ENCODE measurements at regions not wholly inside any gene's neighbourhood (a gene's known extent, or its start where the extent isn't known, plus 50 kb on each side); places are given as distances from the start of the nearest gene placed in this dataset.
"Not testable (repeated sequence)": the region's sequence is repeated elsewhere in the genome, so short reads cannot be mapped to it uniquely, and the experiment has no call there.

DNA sequence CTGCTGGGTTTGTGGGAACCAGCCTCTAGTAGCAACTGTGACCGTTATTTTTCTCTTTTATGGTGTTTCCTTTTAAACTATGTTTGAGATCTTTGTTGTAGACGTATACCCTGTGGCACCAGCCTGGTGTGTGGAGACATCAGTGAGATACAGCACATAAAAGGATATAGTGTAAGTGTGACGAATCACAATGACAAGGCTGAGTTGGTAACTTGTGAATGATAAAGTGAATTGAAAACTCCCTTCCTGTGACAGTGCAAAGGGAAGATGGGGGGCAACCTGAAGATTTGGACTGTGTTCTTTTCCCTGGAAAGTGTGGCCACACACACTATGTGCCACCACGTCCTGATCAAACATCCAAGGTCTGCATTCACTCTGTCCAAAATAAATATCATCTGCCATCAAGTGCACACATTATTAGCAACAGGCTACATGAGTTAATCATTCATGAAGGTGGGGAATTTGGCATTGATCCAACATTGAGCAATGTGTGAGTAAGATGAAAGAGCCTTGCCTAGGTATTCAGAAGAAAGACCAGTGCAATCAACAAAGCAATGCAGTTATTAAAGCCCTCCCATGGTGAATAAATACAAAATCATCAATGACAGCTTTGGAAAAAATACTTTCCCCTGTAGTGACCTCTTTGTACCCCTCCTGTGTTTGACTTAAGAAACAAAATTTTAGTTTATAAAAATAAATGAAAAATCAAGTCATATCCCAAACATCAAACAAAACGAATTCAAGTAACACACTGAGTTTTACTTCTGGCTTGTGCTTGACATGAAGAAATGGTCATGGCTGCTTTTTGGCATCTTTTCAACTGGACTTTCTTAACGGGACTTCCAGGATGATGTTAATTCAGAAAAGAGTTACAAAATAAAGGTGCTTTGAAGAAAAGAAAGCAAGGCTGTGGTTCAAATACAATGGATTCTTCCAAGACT is 1280.5 kb upstream of the ZEB2 start:
- no peak for DNase-seq (ENCODE audit: low spot score)

DNA sequence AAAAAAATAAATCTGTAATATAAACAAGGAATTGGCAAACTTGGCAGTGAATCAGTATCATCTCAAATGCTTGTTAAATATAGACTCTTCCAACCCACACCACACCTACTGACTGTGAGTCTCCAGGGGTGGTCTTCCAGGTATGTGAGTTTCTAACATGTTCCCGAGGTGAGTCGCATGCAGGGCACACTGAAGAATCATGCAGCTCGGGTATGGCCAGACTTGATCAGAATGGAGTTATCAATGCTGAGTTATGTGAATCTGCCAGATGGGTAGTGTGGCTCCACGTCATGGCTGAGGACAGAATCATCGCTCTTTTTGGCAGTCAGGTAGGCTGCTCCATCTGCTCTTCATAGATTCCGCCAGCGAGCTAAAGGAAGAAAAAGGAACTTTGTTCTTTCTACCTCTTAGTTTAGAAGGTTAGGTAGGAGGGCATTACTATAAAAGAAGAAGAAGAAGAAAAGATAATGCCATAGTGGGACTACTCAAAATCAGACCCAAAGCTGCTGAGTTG is 1279.7 kb upstream of the ZEB2 start:
- DNase-seq (ENCODE audit: low spot score) = no peak

DNA sequence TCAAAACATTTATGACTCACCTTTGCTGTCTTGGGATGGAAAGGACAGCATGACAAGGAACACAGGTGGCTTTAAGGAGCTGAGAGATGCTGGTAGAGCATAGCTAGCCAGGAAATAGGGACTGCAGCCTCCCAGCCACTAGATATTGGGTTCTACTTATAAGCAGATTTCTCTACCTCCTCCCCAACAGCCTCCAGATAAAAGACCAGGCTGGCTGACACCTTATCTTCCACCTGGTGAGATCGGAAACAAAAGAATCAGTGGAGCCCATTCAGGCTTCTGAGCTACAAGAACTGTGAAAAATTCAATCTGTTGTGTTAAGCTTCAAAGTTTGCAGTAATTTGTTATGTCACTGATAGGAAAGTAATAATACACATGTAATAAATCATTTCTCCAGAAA is 1278.5 kb upstream of the ZEB2 start:
- DNase-seq (ENCODE audit: low spot score) = no peak

DNA sequence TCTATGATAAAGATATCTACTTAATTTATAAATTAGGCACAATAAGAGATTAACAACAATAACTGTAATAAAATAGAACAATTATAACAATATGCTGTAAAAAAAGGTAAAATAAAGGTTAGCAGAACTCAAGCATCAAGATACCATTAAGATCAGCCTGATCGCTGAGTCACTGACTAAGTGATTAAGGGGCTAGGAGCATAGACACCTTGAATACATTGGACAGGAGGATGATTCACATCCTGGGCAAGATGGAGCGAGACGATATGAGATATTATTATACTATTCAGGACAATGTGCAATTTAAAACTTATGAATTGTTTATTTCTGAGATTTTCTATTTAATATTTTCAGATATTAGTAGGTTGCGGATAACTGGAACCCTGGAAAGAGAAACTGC is 1277.8 kb upstream of the ZEB2 start:
- DNase-seq (ENCODE audit: low spot score) = peak; percentile 60

DNA sequence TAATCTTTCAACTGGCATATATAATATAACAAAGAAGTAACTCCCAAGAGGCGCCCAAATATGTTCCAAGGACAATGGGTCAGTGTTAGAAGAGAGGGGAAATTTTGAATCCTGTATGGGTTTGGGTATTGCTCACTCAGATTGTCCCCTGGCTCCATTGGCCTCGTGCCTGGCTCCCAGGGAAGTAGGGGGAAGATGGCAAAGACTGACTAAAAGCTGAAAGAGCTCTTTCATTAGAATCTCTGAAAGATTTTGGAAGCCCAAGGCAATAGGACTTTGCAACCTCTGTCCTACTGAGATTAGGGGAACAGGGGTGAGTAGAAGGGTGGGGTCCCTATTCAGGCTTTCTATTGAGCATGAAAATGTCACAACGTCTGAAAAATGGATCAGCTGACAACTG is 1272.8 kb upstream of the ZEB2 start:
- no peak for DNase-seq (ENCODE audit: low spot score)

DNA sequence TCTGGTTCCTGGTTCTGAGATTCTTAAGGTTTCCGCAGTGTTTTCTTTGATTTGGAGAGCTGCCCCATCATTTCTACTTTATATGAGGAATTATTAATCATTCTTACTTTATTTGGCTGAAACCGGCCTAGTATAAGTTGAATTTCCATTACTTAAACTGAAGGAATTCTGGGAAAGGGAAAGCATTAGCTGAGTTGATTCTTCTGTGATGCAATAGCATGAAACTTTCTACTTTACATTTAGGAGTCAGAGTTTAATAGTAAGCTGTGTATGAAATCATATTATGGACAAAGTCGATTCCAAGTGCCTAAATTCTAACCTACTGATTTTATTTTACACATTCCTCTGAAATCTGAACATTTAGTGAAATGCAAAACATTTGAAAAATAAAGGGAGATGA is 1269.7 kb upstream of the ZEB2 start:
- no peak for DNase-seq (ENCODE audit: low spot score)

DNA sequence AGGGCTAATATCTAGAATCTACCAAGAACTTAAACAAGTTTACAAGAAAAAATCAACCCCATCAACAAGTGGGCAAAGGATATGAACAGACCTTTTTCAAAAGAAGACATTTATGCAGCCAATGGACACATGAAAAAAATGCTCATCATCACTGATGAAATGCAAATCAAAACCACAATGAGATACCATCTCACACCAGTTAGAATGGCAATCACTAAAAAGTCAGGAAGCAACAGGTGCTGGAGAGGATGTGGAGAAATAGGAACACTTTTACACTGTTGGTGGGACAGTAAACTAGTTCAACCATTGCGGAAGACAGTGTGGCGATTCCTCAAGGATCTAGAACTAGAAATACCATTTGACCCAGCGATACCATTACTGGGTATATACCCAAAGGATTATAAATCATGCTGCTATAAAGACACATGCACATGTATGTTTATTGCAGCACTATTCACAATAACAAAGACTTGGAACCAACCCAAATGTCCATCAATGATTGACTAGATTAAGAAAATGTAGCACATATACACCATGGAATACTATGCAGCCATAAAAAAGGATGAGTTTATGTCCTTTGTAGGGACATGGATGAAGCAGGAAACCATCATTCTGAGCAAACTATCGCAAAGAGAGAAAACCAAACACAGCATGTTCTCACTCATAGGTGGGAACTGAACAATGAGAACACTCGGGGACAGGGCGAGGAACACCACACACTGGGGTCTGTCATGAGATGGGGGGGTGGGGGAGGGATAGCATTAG is 1267.9 kb upstream of the ZEB2 start:
- DNase-seq (ENCODE audit: low spot score) = not testable (repeated sequence)

DNA sequence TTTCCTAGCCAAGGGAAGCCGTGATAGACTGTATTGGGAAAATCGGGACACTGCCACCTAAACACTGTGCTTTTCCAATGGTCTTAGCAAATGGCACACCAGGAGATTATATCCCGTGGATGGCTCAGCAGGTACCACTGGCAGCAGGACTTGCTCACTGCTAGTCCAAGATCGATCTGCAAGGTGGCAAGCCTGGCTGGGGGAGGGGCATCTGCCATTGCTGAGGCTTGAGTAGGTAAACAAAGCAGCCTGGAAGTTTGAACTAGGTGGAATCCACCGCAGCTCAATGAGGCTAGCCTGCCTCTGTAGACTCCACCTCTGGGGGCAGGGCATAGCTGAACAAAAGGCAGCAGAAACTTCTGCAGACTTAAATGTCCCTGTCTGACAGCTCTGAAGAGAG is 1262.7 kb upstream of the ZEB2 start:
- not testable (repeated sequence) for DNase-seq (ENCODE audit: low spot score)

DNA sequence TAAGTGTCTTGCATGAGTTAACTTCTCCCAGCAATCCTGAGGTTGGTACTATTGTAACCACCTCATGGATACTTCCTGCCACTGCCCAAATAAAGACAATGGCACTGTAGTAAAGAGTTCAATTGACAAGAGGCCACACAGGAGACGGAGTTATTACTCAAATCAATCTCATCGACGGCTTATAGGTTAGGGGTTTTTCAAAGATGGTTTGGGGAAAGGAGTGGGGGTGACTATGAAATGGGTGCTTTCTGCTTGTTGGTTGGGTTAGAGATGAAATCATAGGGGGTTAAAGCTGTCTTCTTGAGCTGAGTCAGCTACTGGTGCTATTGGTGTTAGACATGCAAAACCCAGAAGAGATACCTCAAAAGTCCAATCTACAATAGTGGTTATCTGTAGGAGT is 1258.0 kb upstream of the ZEB2 start:
- no peak for DNase-seq (ENCODE audit: low spot score)

DNA sequence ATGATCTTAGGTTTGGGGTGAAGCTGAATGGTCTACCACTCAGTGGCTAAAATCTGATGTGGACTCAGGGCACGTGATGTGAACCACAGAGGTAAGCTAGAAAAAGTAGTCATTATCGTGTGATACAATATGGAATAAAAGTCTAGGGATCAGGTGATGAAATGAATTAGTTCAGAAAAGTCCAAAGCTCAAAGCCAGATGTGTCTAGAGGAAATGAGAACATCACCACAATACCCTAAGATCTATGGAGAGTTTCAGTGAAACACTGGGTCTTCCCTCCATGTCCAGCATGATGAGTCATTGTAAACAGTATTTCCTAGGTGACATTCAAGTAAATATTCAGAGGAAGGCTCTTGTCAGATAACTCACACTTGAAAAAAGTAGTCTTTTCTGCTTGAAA is 1257.4 kb upstream of the ZEB2 start:
- DNase-seq (ENCODE audit: low spot score) = peak; percentile 67

DNA sequence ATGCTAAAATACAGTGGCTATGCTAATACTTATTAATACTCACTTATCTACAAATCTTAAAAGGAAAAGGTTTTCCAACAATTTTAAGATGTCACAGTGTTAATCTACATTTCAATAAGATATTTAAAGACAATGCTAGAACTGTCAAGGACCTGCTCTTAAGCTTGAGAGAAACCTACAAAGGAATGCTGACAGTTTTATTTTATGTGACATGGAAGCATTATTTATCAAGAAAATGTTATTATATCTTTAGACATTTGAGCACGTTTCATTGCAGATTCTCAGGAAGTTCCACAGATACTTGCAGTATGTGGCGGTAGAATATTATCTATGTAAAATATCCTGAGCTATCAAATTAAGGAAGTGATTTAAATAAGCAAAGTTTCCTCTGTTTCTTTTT is 1255.7 kb upstream of the ZEB2 start:
- no peak for DNase-seq (ENCODE audit: low spot score)

DNA sequence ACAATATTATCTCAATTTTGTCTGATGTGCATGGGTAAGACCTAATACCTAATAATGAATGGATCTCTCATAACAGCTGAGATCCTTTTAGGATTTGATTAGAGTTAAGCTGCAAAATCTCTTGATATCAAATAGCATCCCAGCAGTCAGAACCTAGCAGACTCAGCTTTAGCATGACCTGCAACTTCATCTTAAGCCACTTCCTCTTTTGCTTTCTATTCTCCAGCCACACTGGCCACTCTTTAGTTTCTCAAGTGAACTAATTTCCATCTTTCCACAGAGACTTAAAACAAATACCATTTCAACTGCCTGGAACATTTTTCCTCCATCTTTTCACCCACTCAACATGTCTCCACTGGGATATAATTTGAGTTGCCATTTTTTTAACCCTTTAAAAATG is 1251.6 kb upstream of the ZEB2 start:
- no peak for DNase-seq (ENCODE audit: low spot score)

DNA sequence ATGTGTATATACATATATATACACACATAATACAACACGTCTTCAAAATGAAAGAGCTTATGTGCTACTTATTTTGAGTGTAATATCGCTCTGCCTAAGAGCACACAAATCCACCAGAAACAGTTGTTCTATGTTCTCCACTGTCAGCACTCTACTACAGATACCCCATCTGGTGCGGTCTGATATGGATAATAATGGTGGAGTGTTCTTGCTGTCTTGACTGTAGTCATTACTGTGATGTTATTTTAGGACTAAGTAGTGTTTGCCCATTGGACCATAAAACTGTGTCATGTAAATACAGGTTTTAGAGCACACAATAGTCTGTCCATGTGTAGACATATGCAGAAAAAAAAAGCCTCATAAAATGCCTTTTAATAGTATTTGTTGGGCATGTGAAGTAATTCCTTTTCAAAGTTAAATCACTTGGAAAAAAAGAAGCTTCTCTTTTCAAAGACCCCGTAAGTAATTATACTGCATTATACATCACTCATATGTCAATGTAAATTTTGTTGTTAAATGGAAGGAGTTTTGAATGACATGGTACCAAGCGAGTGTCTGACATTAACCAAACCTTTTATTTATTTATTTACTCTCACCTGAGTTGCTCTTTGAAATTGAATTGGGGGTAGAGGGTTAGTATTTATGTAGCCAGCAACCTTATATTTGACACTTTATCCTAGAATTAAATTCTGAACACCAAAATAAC is 1249.2 kb upstream of the ZEB2 start:
- no peak for DNase-seq (ENCODE audit: low spot score)

DNA sequence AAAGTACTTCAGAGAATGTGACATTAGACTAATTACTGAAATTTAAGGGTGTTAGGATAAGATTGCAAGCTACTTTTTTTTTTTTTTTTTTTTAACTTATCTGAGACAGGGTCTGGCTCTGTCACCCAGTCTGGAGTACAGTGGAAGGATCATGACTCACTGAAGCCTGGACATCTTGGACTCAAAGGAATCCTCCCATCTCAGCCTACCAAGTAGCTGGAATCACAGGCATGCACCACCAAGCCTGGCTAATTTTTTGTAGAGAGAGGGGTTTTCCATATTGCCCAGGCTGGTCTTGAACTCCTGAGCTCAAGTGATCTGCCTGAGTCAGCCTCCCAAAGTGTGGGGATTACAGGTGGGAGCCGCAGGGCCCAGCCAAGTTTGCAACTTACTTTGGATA is 1246.0 kb upstream of the ZEB2 start:
- no peak for DNase-seq (ENCODE audit: low spot score)

DNA sequence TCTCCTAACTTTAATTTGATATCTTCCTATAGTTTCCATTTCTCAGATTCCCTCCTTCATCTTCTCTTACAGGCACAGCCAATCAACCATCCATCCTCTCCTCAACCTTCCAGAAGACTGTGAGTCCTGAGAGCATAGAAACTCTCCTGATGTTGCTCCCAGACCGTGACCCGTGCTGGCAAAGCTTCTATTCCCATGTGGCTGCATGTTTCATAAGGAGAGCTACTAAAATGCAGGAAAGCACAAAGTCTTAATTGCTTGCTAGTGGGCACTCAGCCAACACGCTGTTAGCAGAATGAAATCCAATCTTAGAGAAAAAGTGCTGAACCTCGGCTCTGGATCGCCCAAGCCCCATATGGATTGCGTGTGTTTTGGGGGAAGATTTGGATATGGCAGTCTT is 1244.7 kb upstream of the ZEB2 start:
- no peak for DNase-seq (ENCODE audit: low spot score)

DNA sequence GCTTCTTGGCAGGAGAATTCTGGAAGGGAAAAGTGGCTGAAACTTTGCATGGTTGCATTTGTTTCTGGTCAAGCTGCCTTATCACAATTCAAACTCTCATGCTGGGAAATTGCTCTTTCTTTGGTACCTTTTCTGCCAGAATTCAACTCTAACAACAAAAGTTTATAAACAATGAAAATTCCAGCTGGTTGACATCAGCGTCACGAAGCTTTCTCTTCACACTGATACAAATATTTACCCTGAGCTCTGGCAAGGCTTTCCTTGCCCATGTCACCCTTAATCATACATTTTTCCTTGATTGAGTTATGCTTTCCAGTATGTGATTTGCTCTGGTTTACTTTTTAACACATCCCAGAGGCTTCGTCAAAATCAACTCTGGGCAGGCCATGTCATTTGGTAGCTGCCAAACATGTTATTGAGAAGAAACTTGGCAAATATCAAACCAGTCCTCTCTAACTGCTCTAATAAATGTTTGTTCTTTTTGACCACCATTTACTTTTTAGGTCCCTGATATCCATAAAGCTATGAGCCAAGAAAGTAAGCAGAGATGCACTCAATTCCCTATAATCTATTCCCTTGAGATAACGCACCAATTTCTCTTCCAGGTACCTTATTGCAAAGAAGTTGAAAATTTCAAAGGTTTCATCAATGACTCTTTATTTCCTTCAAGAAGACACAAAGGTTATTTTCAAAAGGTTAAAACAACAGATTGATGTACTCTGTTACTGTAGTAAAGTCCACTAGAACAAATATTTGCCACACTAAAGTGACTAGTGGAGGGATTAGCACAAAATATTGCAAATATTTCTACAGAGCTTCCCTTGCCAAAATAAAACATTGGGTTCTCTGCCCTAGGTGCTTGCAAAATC is 1241.1 kb upstream of the ZEB2 start:
- peak; percentile 63 for DNase-seq (ENCODE audit: low spot score)

DNA sequence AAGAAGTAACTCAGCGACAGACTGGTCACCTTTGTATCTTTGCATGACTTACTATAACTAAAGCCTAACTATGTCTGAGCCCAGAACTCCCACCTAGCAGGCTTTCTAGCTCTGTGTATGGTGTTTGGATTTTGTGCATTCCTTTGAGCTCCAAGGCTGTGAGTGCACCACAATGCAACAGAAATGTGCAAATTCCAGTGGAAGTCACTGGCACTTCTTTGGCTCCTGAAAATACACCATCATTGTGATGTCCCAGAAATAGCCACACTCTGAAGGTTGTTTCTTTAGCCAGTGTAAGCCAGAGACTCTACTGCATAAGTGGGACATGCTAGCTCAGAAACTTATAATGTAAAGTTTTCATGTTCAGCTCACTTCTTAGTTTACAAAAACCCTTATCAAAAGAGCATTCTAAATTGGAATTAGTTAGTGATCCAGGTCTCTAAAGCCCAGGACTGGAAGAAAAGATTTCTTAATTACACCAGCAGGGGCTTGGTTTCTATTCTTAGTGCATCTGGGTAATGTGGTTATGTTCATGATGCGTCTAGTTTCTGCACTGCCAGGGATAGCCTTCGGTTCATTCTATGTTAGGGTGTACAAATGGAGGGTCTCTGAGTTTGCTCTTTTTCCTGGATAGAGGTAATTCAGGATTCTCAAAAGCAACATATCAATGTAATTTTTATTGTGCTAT is 1239.5 kb upstream of the ZEB2 start:
- no peak for DNase-seq (ENCODE audit: low spot score)

DNA sequence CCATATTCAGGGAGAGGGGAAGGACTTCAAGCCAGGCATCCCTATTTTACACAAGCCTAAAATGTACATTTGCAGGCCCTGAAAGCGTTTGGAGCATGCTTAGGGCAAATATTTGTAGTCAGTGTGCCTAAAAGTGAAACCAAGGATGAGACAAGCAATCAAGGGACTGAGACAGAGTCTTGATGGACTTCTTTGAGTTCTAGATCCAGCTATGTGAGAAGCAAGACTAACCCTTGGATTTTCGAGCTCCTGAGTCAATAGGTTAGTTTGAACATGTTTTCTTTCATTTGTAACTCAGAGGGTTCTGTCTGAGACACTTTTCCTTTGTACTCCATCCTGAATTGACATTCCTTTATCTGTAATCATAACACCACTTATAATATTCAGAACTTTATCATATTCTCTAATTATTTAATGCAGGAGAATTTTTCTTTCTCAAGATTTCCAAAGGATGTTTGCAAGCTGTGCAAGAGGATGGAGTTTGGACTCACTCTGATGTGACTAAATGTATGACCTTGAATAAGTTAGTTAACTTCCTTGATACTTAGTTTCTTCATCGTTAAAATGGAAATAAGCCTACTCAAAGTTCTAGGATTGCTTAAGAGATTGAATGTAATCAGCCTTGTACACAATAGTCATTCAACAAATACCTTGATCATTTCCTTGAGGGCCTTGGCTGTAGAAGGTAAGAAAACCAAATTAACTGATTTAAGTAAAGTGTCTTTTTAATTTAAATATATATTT is 1237.8 kb upstream of the ZEB2 start:
- DNase-seq (ENCODE audit: low spot score) = no peak

DNA sequence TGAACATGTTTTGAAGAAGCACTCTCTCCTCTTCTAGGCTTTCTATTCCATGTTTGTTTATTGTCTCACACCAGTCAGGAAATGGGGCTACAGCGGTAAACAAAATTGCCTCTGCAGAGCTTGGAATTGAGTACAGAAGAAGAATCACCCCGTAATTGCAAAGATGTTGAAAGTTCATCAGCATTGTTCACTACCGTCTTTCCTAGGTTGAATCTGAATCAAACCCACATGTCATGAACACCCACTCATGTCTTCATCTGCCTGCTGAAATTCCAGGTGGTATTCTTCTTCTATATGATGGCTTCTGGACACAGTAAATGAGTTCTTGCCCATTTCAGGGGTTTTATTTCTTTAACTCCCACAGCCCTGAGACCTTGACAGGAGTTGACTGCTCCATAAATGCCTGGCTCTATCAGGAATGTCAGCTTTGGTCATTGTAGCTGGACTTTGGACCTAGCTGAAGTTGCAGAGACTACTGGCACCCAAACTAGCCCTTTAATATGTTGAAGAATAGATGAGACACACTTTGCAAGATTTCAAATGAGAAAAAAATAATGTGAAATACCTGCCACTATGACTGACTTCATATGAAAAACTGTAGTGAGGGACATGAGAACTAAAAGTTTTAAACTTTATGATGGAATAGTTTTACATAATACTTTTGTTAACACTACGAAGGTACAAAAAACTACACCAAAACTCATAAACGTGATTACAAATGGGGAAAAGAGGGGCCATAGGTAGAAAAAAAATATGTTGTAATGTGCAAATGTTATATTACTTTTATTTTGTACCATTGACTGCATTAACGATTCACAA is 1235.3 kb upstream of the ZEB2 start:
- DNase-seq (ENCODE audit: low spot score) = no peak
